GM12891 (cell line): ENCODE measurements at regions not wholly inside any gene's neighbourhood (a gene's known extent, or its start where the extent isn't known, plus 50 kb on each side); places are given as distances from the start of the nearest gene placed in this dataset.

ENCODE experiments used
- POLR2A ChIP-seq: IDR thresholded peaks from 2 replicates; pipeline ENCODE4 v1.6.1; 2011; ENCODE audit warnings: low read depth, low read length, control low read depth
- POLR2AphosphoS5 ChIP-seq: IDR thresholded peaks from 2 replicates; pipeline ENCODE4 v1.6.1; 2011; ENCODE audit warnings: low read depth, low read length, control low read depth

DNA sequence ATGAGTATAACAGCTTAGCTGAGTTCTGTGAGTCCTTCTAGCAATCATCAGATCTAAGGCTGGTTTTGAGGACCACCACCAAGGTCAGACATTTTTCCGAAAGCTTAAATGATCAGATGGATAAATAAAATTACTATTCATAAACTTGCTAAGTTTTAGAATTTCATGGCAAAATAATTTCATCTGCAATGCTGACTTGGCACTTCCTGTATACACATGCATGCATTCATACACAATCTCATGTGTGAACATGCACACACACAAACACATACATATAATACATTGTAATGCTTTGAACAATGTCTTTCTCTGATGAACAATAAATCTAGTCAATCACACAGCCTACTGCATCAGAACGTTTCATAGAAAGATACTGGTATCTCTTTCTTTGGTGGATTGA lies 1068.3 kb downstream of the HACE1 start:
- TF ChIP-seq POLR2AphosphoS5 (no peak), POLR2A (no peak)
